ENCODE measurements at regions not wholly inside any gene's neighbourhood (a gene's known extent, or its start where the extent isn't known, plus 50 kb on each side); places are given as distances from the start of the nearest gene placed in this dataset.

DNA sequence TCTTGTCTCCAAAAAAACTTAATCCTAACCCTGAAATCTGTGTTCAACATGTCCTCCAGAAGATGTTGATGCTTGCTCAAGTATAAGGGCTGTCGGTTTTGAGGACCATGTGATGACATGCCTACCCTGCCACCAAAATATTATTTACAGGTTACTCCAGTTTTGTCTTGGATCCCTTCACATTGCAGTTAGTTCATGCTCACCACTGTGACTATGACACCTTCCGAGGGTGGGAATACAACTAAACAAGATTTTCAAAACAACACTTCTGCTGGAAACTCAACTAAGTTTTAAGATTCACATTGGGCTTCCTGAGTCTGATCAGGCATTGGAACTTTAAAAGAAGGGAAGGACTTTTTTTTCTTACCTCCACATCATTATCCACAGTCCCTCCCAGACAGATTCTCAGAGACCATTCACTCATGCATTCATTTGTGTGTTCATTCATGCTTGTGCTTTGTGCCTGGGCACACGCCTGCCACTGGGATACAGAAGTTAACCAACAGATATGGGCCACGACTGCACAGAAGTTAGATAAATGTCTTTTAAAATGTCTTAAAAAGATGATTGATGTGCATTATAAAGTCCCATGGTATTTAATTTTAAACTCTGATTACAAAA, 118.7 kb upstream of the GJE1 start:
- Histone ChIP-seq H3K79me2 (ENCODE audit: insufficient read depth, low read length) (no peaks in the 10 kb centered on the region), H3K27ac (ENCODE audit: low read depth, low read length) (no peak overlapping the region), H3K36me3 (ENCODE audit: low read length) (no peaks in the 10 kb centered on the region), H3K9ac (ENCODE audit: low read length) (no peak overlapping the region), H3F3A (ENCODE audit: insufficient read depth) (no peaks in the 10 kb centered on the region), H3K9me2 (replicated peaks; ENCODE audit: insufficient read depth, low read length) (no peaks in the 10 kb centered on the region), H2AFZ (ENCODE audit: low read depth, low read length, severe bottlenecking) (no peak overlapping the region), H3K27me3 (ENCODE audit: low read length) (no peaks in the 10 kb centered on the region), H4K20me1 (ENCODE audit: low read depth, low read length) (no peaks in the 10 kb centered on the region), H3K4me2 (ENCODE audit: low read depth, low read length, poor library complexity, severe bottlenecking) (no peak overlapping the region), H3K9me3 (ENCODE audit: insufficient read depth, low read length) (no peaks in the 10 kb centered on the region), H3K4me3 (ENCODE audit: insufficient read depth, low read length, poor library complexity, severe bottlenecking) (no peak overlapping the region)
- no peak for TF ChIP-seq EZH2phosphoT487 (conservative IDR thresholded peaks at IDR 0.05; ENCODE audit: low read length)
- TF ChIP-seq CTCF (IDR thresholded peaks at IDR 0.05; ENCODE audit: insufficient read depth, low read length, poor library complexity, severe bottlenecking) = no peak

DNA sequence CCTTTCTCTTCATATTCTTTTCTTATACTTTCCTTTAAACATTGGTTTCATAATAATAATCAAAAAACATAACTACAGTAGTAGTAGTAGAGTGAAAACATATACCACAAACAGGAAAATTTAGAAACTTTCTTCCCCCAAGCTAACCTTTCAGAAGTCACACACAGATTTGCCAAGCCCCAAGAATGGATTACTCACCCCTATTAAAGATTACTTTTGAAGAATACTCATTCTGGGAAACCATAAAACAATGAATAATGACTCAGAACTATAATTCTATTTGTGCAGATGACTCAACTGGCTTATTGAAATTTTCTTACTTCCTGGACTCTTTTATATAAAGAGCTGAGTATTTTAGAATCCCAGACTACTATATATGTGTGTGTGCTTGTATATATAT, 119.4 kb upstream of the GJE1 start:
- no peaks in the 10 kb centered on the region for H3K9me2 ChIP-seq (replicated peaks; ENCODE audit: insufficient read depth, low read length)
- H3K79me2 ChIP-seq (ENCODE audit: insufficient read depth, low read length) = no peaks in the 10 kb centered on the region
- no peaks in the 10 kb centered on the region for H3K36me3 ChIP-seq (ENCODE audit: low read length)
- H3K27ac ChIP-seq (ENCODE audit: low read depth, low read length) = no peak overlapping the region
- no peak overlapping the region for H3K4me3 ChIP-seq (ENCODE audit: insufficient read depth, low read length, poor library complexity, severe bottlenecking)
- TF ChIP-seq EZH2phosphoT487 (conservative IDR thresholded peaks at IDR 0.05; ENCODE audit: low read length) = no peak
- H3K9me3 ChIP-seq (ENCODE audit: insufficient read depth, low read length) = no peaks in the 10 kb centered on the region
- no peak overlapping the region for H3K9ac ChIP-seq (ENCODE audit: low read length)
- no peak overlapping the region for H3K4me2 ChIP-seq (ENCODE audit: low read depth, low read length, poor library complexity, severe bottlenecking)
- H2AFZ ChIP-seq (ENCODE audit: low read depth, low read length, severe bottlenecking) = no peak overlapping the region
- H3K27me3 ChIP-seq (ENCODE audit: low read length) = no peaks in the 10 kb centered on the region
- no peaks in the 10 kb centered on the region for H4K20me1 ChIP-seq (ENCODE audit: low read depth, low read length)
- H3F3A ChIP-seq (ENCODE audit: insufficient read depth) = no peaks in the 10 kb centered on the region

DNA sequence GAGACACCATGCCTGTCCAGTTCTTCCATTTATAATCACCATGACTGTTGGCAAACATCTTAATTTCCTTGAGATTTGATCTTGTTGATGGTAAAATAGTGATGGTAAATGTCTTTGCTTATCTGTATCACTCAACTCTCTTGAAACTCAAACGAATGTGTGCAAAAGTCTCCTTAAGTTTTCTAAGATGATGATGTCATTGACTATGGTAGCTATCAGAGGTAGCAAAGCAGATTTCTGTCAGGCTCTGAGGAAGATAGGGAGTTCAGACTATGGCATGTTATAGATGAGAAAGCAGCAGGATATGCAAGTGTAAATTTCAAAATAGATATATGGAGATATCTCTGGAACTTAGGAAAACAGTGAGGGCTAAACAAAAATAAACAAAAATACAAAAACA, 121.0 kb upstream of the GJE1 start:
- no peaks in the 10 kb centered on the region for H3K36me3 ChIP-seq (ENCODE audit: low read length)
- H3F3A ChIP-seq (ENCODE audit: insufficient read depth) = no peaks in the 10 kb centered on the region
- no peaks in the 10 kb centered on the region for H3K9me3 ChIP-seq (ENCODE audit: insufficient read depth, low read length)
- no peak overlapping the region for H3K27ac ChIP-seq (ENCODE audit: low read depth, low read length)
- TF ChIP-seq CTCF (IDR thresholded peaks at IDR 0.05; ENCODE audit: insufficient read depth, low read length, poor library complexity, severe bottlenecking) = no peak
- no peak for TF ChIP-seq EZH2phosphoT487 (conservative IDR thresholded peaks at IDR 0.05; ENCODE audit: low read length)
- H3K9me2 ChIP-seq (replicated peaks; ENCODE audit: insufficient read depth, low read length) = no peaks in the 10 kb centered on the region
- H3K4me3 ChIP-seq (ENCODE audit: insufficient read depth, low read length, poor library complexity, severe bottlenecking) = no peak overlapping the region
- H3K79me2 ChIP-seq (ENCODE audit: insufficient read depth, low read length) = no peaks in the 10 kb centered on the region
- H3K4me2 ChIP-seq (ENCODE audit: low read depth, low read length, poor library complexity, severe bottlenecking) = no peak overlapping the region
- no peak overlapping the region for H3K9ac ChIP-seq (ENCODE audit: low read length)
- H2AFZ ChIP-seq (ENCODE audit: low read depth, low read length, severe bottlenecking) = no peak overlapping the region
- H3K27me3 ChIP-seq (ENCODE audit: low read length) = no peaks in the 10 kb centered on the region
- H4K20me1 ChIP-seq (ENCODE audit: low read depth, low read length) = no peaks in the 10 kb centered on the region

GRCh38 chr6:142011156-142011555, 121.6 kb upstream of the GJE1 start:
- Histone ChIP-seq H3F3A (ENCODE audit: insufficient read depth) (no peaks in the 10 kb centered on the region), H3K36me3 (ENCODE audit: low read length) (no peaks in the 10 kb centered on the region), H3K27ac (ENCODE audit: low read depth, low read length) (no peak overlapping the region), H3K9me2 (replicated peaks; ENCODE audit: insufficient read depth, low read length) (no peaks in the 10 kb centered on the region), H3K27me3 (ENCODE audit: low read length) (no peaks in the 10 kb centered on the region), H3K9ac (ENCODE audit: low read length) (no peak overlapping the region), H3K4me3 (ENCODE audit: insufficient read depth, low read length, poor library complexity, severe bottlenecking) (no peak overlapping the region), H3K79me2 (ENCODE audit: insufficient read depth, low read length) (no peaks in the 10 kb centered on the region), H3K4me2 (ENCODE audit: low read depth, low read length, poor library complexity, severe bottlenecking) (no peak overlapping the region), H4K20me1 (ENCODE audit: low read depth, low read length) (no peaks in the 10 kb centered on the region), H2AFZ (ENCODE audit: low read depth, low read length, severe bottlenecking) (no peak overlapping the region), H3K9me3 (ENCODE audit: insufficient read depth, low read length) (no peaks in the 10 kb centered on the region)
- TF ChIP-seq CTCF (IDR thresholded peaks at IDR 0.05; ENCODE audit: insufficient read depth, low read length, poor library complexity, severe bottlenecking) = no peak
- no peak for TF ChIP-seq EZH2phosphoT487 (conservative IDR thresholded peaks at IDR 0.05; ENCODE audit: low read length)
